ENCODE measurements at regions not wholly inside any gene's neighbourhood (a gene's known extent, or its start where the extent isn't known, plus 50 kb on each side); places are given as distances from the start of the nearest gene placed in this dataset.
A peak's percentile ranks its signal among the peaks of the same experiment; 100 is the strongest.
"Not testable (repeated sequence)": the region's sequence is repeated elsewhere in the genome, so short reads cannot be mapped to it uniquely, and the experiment has no call there.

GRCh38 chr9:113677057-113677456 is 199.1 kb upstream of the ZNF618 start:
- DNase-seq (ENCODE audit: insufficient read length, low spot score): no peak
- FAIRE-seq: no peak
- TF ChIP-seq CTCF (IDR thresholded peaks at IDR 0.05; ENCODE audit: insufficient read depth, missing control alignments): no peak

GRCh38 chr9:113677569-113677968 is 198.5 kb upstream of the ZNF618 start:
- no peak for TF ChIP-seq CTCF (IDR thresholded peaks at IDR 0.05; ENCODE audit: insufficient read depth, missing control alignments)
- DNase-seq (ENCODE audit: insufficient read length, low spot score): no peak
- no peak for FAIRE-seq

- no peak for TF ChIP-seq CTCF (IDR thresholded peaks at IDR 0.05; ENCODE audit: insufficient read depth, missing control alignments)
- DNase-seq (ENCODE audit: insufficient read length, low spot score): no peak
- FAIRE-seq: no peak
Observed at GRCh38 chr9:113678119-113678858, 197.8 kb upstream of the ZNF618 start.

GRCh38 chr9:113678859-113679256 is 197.3 kb upstream of the ZNF618 start:
- no peak for TF ChIP-seq CTCF (IDR thresholded peaks at IDR 0.05; ENCODE audit: insufficient read depth, missing control alignments)
- no peak for FAIRE-seq

GRCh38 chr9:113682297-113682771 is 193.8 kb upstream of the ZNF618 start:
- FAIRE-seq (peak; percentile 48), DNase-seq (ENCODE audit: insufficient read length, low spot score) (no peak)
- peak; percentile 90 for TF ChIP-seq CTCF (IDR thresholded peaks at IDR 0.05; ENCODE audit: insufficient read depth, missing control alignments)

More at GRCh38 chr9:113678859-113679256, 197.3 kb upstream of the ZNF618 start:
- DNase-seq (ENCODE audit: insufficient read length, low spot score): no peak

GRCh38 chr9:113685636-113686035 is 190.5 kb upstream of the ZNF618 start:
- not testable (repeated sequence) for DNase-seq (ENCODE audit: insufficient read length, low spot score); FAIRE-seq

GRCh38 chr9:113687107-113687679 is 188.9 kb upstream of the ZNF618 start:
- no peak for TF ChIP-seq CTCF (IDR thresholded peaks at IDR 0.05; ENCODE audit: insufficient read depth, missing control alignments)
- DNase-seq (ENCODE audit: insufficient read length, low spot score) (no peak), FAIRE-seq (no peak)

Data from D721Med (cell line).